ENCODE measurements at regions not wholly inside any gene's neighbourhood (a gene's known extent, or its start where the extent isn't known, plus 50 kb on each side); places are given as distances from the start of the nearest gene placed in this dataset.

DNA sequence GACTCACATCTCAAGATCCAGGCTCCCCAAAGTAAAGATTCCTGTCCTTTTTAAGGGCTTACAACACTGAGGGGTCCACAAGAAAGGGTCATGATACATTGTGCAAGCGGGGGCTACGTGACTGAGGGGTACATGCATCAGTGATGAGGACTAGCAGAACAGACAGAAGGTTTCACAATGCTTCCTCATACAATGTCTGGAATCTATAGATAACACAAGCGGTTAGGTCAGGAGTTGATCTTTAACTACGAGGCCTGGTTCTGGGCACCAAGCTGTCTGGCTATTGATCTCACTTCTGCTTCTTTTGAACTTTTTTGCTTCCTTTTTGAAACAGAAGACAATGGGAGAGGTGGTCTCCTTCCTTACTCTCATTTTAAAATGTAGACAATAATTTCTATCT lies 718.6 kb downstream of the AMY1C start:
- no peak for DNase-seq
- H3K27me3 ChIP-seq (ENCODE audit: insufficient read depth, low read depth, severe bottlenecking): no peaks in the 10 kb centered on the region
- TF ChIP-seq CTCF (IDR thresholded peaks at IDR 0.05; ENCODE audit: low read depth, low read length): no peak
- H3K4me3 ChIP-seq (ENCODE audit: low read depth, low read length): no peak overlapping the region
- no peak overlapping the region for H3K27ac ChIP-seq
- H3K9me3 ChIP-seq (ENCODE audit: severe bottlenecking): no peaks in the 10 kb centered on the region
- H3K36me3 ChIP-seq: no peaks in the 10 kb centered on the region

GRCh38 chr1:104476126-104476525 lies 726.4 kb downstream of the AMY1C start:
- no peaks in the 10 kb centered on the region for H3K9me3 ChIP-seq (ENCODE audit: severe bottlenecking)
- H3K27me3 ChIP-seq (ENCODE audit: insufficient read depth, low read depth, severe bottlenecking): no peaks in the 10 kb centered on the region
- no peak for TF ChIP-seq CTCF (IDR thresholded peaks at IDR 0.05; ENCODE audit: low read depth, low read length)
- no peak overlapping the region for H3K4me3 ChIP-seq (ENCODE audit: low read depth, low read length)
- H3K36me3 ChIP-seq: no peaks in the 10 kb centered on the region
- DNase-seq: no peak
- no peak overlapping the region for H3K27ac ChIP-seq

DNA sequence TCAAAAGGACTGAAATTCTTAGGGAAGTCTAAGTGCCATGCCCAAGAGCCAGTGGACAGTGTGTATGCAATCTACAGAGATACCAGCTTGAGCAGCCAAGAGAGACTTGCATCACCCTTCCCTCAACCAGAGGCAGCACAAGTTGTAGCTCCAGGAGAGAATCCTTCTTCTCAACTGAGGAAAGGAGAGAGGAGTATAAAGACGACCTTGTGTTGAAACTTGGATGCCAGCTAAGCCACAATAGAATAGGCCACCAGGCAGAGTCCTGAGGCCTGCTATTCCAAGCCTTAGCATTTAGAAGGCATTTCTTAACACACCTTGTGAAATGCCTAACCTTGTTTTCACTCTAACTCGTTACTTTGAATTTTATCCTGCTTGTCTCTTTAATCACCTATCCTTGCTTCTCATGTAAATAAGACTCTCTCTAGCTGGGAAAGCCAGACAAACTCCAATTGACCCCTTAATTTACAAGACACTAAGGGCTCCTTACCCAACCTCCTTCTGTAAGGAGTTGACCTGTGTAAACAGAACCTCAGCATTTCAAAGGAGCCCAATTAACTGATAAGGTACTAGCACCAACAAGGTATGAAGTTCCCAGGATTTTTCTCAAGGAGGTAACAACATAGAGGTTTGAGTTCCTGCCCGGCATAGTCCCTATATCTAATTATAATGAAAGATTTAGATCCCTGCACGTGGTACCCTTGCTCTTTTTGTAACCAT lies 738.8 kb downstream of the AMY1C start:
- H3K4me3 ChIP-seq (ENCODE audit: low read depth, low read length): no peak overlapping the region
- no peak overlapping the region for H3K27ac ChIP-seq
- no peaks in the 10 kb centered on the region for H3K27me3 ChIP-seq (ENCODE audit: insufficient read depth, low read depth, severe bottlenecking)
- no peak for TF ChIP-seq CTCF (IDR thresholded peaks at IDR 0.05; ENCODE audit: low read depth, low read length)
- H3K9me3 ChIP-seq (ENCODE audit: severe bottlenecking): no peaks in the 10 kb centered on the region
- no peaks in the 10 kb centered on the region for H3K36me3 ChIP-seq
- DNase-seq: no peak

- no peaks in the 10 kb centered on the region for H3K9me3 ChIP-seq (ENCODE audit: severe bottlenecking)
- no peak overlapping the region for H3K27ac ChIP-seq
- no peak for DNase-seq
- H3K36me3 ChIP-seq: no peaks in the 10 kb centered on the region
- no peak overlapping the region for H3K4me3 ChIP-seq (ENCODE audit: low read depth, low read length)
- H3K27me3 ChIP-seq (ENCODE audit: insufficient read depth, low read depth, severe bottlenecking): no peaks in the 10 kb centered on the region
- TF ChIP-seq CTCF (IDR thresholded peaks at IDR 0.05; ENCODE audit: low read depth, low read length): no peak
Observed at GRCh38 chr1:104526158-104526795, 776.6 kb downstream of the AMY1C start.

DNA sequence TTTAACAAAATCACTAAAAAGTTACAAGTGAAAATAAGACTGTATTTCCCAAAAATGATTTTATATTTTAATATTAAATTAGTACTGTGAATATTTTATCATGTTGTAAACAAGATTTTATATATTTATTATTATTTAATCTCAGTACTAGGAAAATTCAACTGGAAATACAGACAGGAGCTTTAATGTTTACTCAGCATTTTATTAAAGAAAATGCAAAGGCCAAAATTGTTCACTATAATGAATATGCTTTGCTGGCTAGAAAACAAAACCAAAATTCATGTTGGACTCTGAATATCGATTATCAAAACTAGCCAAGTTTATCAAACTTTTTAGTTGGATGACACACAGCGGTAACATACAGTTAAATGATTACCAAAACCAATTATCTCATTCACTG lies 782.3 kb downstream of the AMY1C start:
- Histone ChIP-seq H3K4me3 (ENCODE audit: low read depth, low read length) (no peak overlapping the region), H3K36me3 (no peaks in the 10 kb centered on the region), H3K27me3 (ENCODE audit: insufficient read depth, low read depth, severe bottlenecking) (no peaks in the 10 kb centered on the region), H3K9me3 (ENCODE audit: severe bottlenecking) (no peaks in the 10 kb centered on the region), H3K27ac (no peak overlapping the region)
- TF ChIP-seq CTCF (IDR thresholded peaks at IDR 0.05; ENCODE audit: low read depth, low read length): no peak
- no peak for DNase-seq

All from WERI-Rb-1 (cell line).